Mesenchymal stem cell (in vitro differentiated cells and primary cell): ENCODE measurements at regions not wholly inside any gene's neighbourhood (a gene's known extent, or its start where the extent isn't known, plus 50 kb on each side); places are given as distances from the start of the nearest gene placed in this dataset.

Experiments used
- DNase-seq: peaks from one replicate; pipeline ENCODE4 v3.0.0-alpha.2; 2013
- H2AFZ ChIP-seq: one replicate; pipeline ENCODE4 v1.6.1; 2013; ENCODE audit warnings: low read depth, mild to moderate bottlenecking, control low read depth, inconsistent platforms, low read length, moderate library complexity
- H2AK5ac ChIP-seq: 2 replicates; pipeline ENCODE4 v1.6.1; 2013; ENCODE audit warnings: low read length, moderate library complexity, mild to moderate bottlenecking, inconsistent platforms; ENCODE audit not compliant: severe bottlenecking
- H2BK120ac ChIP-seq: one replicate; pipeline ENCODE4 v1.6.1; 2013; ENCODE audit warnings: low read depth, mild to moderate bottlenecking, inconsistent platforms, low read length, moderate library complexity
- H2BK12ac ChIP-seq, 2 experiments: one replicate each; pipeline ENCODE4 v1.6.1; 2013; ENCODE audit warnings: inconsistent platforms in 2 of 2, low read length in 2 of 2, mild to moderate bottlenecking in 2 of 2, moderate library complexity in 2 of 2, control low read depth in 1 of 2
- H2BK15ac ChIP-seq: one replicate; pipeline ENCODE4 v1.6.1; 2013; ENCODE audit warnings: mild to moderate bottlenecking, low read depth, inconsistent platforms; ENCODE audit not compliant: poor library complexity, severe bottlenecking
- H2BK5ac ChIP-seq: 2 replicates; pipeline ENCODE4 v1.6.1; 2013; ENCODE audit warnings: low read depth, mild to moderate bottlenecking, low read length, control low read depth, inconsistent platforms; ENCODE audit not compliant: poor library complexity, severe bottlenecking
- H3K14ac ChIP-seq, 2 experiments: one replicate each; pipeline ENCODE4 v1.6.1; 2013; ENCODE audit warnings: inconsistent platforms in 2 of 2, low read length in 2 of 2, control low read depth in 1 of 2, mild to moderate bottlenecking in 1 of 2, moderate library complexity in 1 of 2
- H3K18ac ChIP-seq, 2 experiments: one replicate each; pipeline ENCODE4 v1.6.1; 2013; ENCODE audit warnings: inconsistent platforms in 2 of 2, low read length in 2 of 2, control low read depth in 1 of 2, low read depth in 1 of 2, mild to moderate bottlenecking in 1 of 2
- H3K23ac ChIP-seq, 2 experiments: one replicate each; pipeline ENCODE4 v1.6.1; 2013; ENCODE audit warnings: inconsistent platforms in 2 of 2, low read length in 2 of 2, mild to moderate bottlenecking in 2 of 2, moderate library complexity in 2 of 2, control low read depth in 1 of 2
- H3K27ac ChIP-seq: 2 replicates; pipeline ENCODE4 v1.5.1; 2013; ENCODE audit warnings: mild to moderate bottlenecking, moderate library complexity, low read length, control low read depth, inconsistent platforms; ENCODE audit not compliant: poor library complexity, severe bottlenecking
- H3K27me3 ChIP-seq, 2 experiments: 2 replicates each; pipeline versions ENCODE4 v1.6.1 to v1.7.0; 2013; ENCODE audit warnings: low read length in 2 of 2, mild to moderate bottlenecking in 2 of 2, moderate library complexity in 2 of 2, control low read depth in 1 of 2, inconsistent platforms in 1 of 2; ENCODE audit not compliant: control insufficient read depth in 1 of 2, insufficient read depth in 1 of 2
- H3K36me3 ChIP-seq, 2 experiments: 2 replicates each; pipeline versions ENCODE4 v1.6.1 to v1.7.0; 2013; ENCODE audit warnings: low read length in 2 of 2, control low read depth in 1 of 2, inconsistent platforms in 1 of 2, low read depth in 1 of 2, mild to moderate bottlenecking in 1 of 2; ENCODE audit not compliant: insufficient read depth in 2 of 2, control insufficient read depth in 1 of 2
- H3K4ac ChIP-seq, 2 experiments: one replicate each; pipeline ENCODE4 v1.6.1; 2013; ENCODE audit warnings: inconsistent platforms in 2 of 2, low read length in 2 of 2, mild to moderate bottlenecking in 2 of 2, moderate library complexity in 2 of 2, control low read depth in 1 of 2, low read depth in 1 of 2
- H3K4me1 ChIP-seq: 2 replicates; pipeline ENCODE4 v1.6.1; 2013; ENCODE audit warnings: low read depth, low read length, control low read depth; ENCODE audit not compliant: control insufficient read depth, insufficient read depth
- H3K4me2 ChIP-seq: 2 replicates; pipeline ENCODE4 v1.6.1; 2013; ENCODE audit warnings: low read length, mild to moderate bottlenecking, inconsistent platforms; ENCODE audit not compliant: poor library complexity, severe bottlenecking
- H3K4me3 ChIP-seq, 2 experiments: 2 replicates each; pipeline versions ENCODE4 v1.5.1 to v1.7.0; 2013; ENCODE audit warnings: low read length in 2 of 2, mild to moderate bottlenecking in 2 of 2, control low read depth in 1 of 2, low read depth in 1 of 2; ENCODE audit not compliant: insufficient read depth in 1 of 2
- H3K79me1 ChIP-seq: replicated peaks from 2 replicates; pipeline ENCODE4 v1.6.1; 2013; ENCODE audit warnings: mild to moderate bottlenecking, control low read depth, low read length, inconsistent platforms; ENCODE audit not compliant: poor library complexity, severe bottlenecking
- H3K9ac ChIP-seq: 2 replicates; pipeline ENCODE4 v1.7.0; 2013; ENCODE audit warnings: mild to moderate bottlenecking, low read length, moderate library complexity
- H3K9me3 ChIP-seq: 2 replicates; pipeline ENCODE4 v1.7.0; 2013; ENCODE audit warnings: mild to moderate bottlenecking, low read length; ENCODE audit not compliant: control insufficient read depth
- H4K8ac ChIP-seq: one replicate; pipeline ENCODE4 v1.6.1; 2013; ENCODE audit warnings: inconsistent platforms, mild to moderate bottlenecking, low read length, moderate library complexity
- H4K91ac ChIP-seq: one replicate; pipeline ENCODE4 v1.6.1; 2013; ENCODE audit warnings: mild to moderate bottlenecking, low read length, inconsistent platforms
- WGBS: methylation state at CpG from one replicate; pipeline ENCODE4 v1.1.7; 2013; ENCODE audit warnings: mixed read lengths; 5-methylcytosine and 5-hydroxymethylcytosine counted together

DNA sequence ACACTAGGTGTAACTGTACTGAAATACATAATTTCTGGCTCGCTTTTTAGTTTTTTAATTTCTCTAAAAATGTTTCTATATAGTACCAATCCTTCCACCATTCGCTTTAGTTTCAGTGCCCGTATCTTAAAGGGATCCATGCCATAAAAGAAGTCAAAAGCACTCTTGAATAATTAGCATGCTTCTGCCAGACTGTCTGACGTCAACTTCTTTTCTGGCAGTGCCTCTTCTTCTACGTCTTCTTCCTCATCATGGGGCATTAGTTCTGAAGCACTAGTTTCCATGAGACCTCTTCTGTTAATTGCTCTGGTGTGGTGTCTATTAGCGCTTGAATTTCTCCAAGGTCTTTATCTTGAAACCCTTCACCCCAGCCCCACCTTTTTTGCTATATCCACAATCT is 93.8 kb upstream of the DOCK9 start:
- Histone ChIP-seq H3K4me2 (no peak overlapping the region), H3K9me3 (peaks cover 16% of the 10 kb centered on the region), H2BK5ac (no peak overlapping the region), H3K79me1 (peaks cover 7% of the 10 kb centered on the region), H3K9ac (no peak overlapping the region), H2BK120ac (no peak overlapping the region), H3K4me3 (no peak overlapping the region), H2AFZ (no peak overlapping the region), H2BK12ac (no peak overlapping the region), H3K14ac (no peak overlapping the region), H3K4me1 (peaks cover 4% of the 10 kb centered on the region), H3K18ac (no peak overlapping the region), H2AK5ac (no peak overlapping the region), H4K8ac (no peak overlapping the region), H3K23ac (no peak overlapping the region), H3K27me3 (no peaks in the 10 kb centered on the region), H3K36me3 (no peaks in the 10 kb centered on the region), H4K91ac (no peak overlapping the region), H2BK15ac (no peak overlapping the region), H3K27ac (no peak overlapping the region), H3K4ac (no peak overlapping the region)
- no peak for DNase-seq
- WGBS = 88% methylated on average over 6 of the region's 6 CpGs

DNA sequence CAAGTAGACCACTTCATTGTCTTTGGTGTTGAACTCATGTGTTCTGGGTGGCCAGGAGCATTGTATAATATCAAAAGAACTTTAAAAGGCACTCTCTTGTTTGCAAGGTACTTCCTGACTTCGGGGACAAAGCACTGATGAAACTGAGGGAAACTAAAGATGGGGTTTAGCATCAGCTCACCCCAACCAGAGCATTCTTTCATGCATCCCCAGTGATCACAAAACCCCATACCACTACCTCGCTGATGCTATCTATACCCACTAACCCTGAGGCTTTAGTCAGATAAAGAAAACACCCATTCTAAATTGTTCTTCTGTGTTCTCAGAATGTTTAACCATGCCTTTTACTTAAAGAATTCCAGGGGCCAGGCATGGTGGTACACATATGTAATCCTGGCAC is 94.5 kb upstream of the DOCK9 start:
- 73% methylated on average over 2 of the region's 2 CpGs for WGBS
- no peak overlapping the region for H2BK5ac ChIP-seq
- no peak overlapping the region for H4K8ac ChIP-seq
- H2BK15ac ChIP-seq = no peak overlapping the region
- H2BK120ac ChIP-seq = no peak overlapping the region
- no peak overlapping the region for H2AK5ac ChIP-seq
- no peak overlapping the region for H2AFZ ChIP-seq
- H4K91ac ChIP-seq = no peak overlapping the region
- DNase-seq = no peak
- no peak overlapping the region for H3K27ac ChIP-seq
- H3K9me3 ChIP-seq = peaks cover 16% of the 10 kb centered on the region
- no peak overlapping the region for H2BK12ac ChIP-seq
- H3K27me3 ChIP-seq = no peaks in the 10 kb centered on the region
- no peaks in the 10 kb centered on the region for H3K36me3 ChIP-seq
- no peak overlapping the region for H3K9ac ChIP-seq
- H3K23ac ChIP-seq = no peak overlapping the region
- no peak overlapping the region for H3K18ac ChIP-seq
- H3K4me2 ChIP-seq = no peak overlapping the region
- peaks cover 9% of the 10 kb centered on the region for H3K79me1 ChIP-seq
- peaks cover 3% of the 10 kb centered on the region for H3K4me1 ChIP-seq
- no peak overlapping the region for H3K4me3 ChIP-seq
- H3K14ac ChIP-seq = no peak overlapping the region
- no peak overlapping the region for H3K4ac ChIP-seq

DNA sequence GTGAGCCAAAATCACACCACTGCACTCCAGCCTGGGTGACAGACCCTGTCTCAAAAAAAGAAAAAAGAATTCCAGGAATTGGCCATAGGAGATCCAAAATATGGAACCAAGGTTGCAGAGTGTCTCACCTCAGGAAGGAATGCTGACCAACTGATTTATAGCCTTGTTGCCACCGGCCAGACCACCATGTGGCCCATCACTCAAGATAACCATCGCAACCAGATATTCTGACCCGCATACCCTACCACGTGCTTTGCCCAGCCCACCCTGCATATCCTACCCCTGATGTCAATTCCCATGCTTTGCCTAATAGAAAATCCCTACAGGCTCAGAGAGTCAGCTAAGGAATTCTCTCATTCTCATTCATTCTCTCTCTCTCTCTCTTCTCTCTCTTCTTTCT is 95.1 kb upstream of the DOCK9 start:
- Histone ChIP-seq H2BK5ac (no peak overlapping the region), H2BK120ac (no peak overlapping the region), H3K4me2 (no peak overlapping the region), H3K4me1 (no peaks in the 10 kb centered on the region), H3K4ac (no peak overlapping the region), H3K27ac (no peak overlapping the region), H3K27me3 (no peaks in the 10 kb centered on the region), H2BK15ac (no peak overlapping the region), H2AK5ac (no peak overlapping the region), H3K4me3 (no peak overlapping the region), H3K9me3 (peaks cover 16% of the 10 kb centered on the region), H3K14ac (no peak overlapping the region), H4K8ac (no peak overlapping the region), H2BK12ac (no peak overlapping the region), H2AFZ (no peak overlapping the region), H3K79me1 (peaks cover 9% of the 10 kb centered on the region), H4K91ac (no peak overlapping the region), H3K9ac (no peak overlapping the region), H3K23ac (no peak overlapping the region), H3K18ac (no peak overlapping the region), H3K36me3 (no peaks in the 10 kb centered on the region)
- 82% methylated on average over 4 of the region's 4 CpGs for WGBS
- DNase-seq = no peak

DNA sequence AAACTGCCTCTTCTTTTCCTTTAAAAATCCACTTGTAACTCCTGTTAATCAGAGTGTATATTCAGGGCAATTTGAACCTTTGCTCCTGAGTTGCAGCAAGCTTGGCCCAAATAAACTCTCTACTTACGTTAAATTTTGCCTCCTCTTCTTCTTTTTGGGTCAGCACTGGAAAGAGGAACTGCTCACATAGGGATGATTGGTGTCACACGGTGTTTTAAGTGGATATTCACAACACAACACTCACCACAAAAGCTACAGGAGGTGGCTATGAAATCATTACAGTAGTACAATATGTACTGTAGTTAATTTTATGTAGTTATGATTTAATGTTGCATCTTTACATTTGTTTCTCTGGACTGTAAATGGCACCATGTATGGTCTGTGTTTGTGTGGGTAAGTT is 96.8 kb upstream of the DOCK9 start:
- Histone ChIP-seq H3K23ac (no peak overlapping the region), H3K18ac (no peak overlapping the region), H3K4me3 (no peak overlapping the region), H3K79me1 (peaks cover 11% of the 10 kb centered on the region), H3K4ac (no peak overlapping the region), H2BK12ac (no peak overlapping the region), H4K91ac (no peak overlapping the region), H3K36me3 (no peaks in the 10 kb centered on the region), H2BK120ac (no peak overlapping the region), H2BK15ac (no peak overlapping the region), H3K14ac (no peak overlapping the region), H3K27me3 (no peaks in the 10 kb centered on the region), H2BK5ac (no peak overlapping the region), H3K27ac (no peak overlapping the region), H3K4me2 (no peak overlapping the region), H2AK5ac (no peak overlapping the region), H3K4me1 (no peaks in the 10 kb centered on the region), H3K9ac (no peak overlapping the region), H3K9me3 (peaks cover 16% of the 10 kb centered on the region), H2AFZ (no peak overlapping the region), H4K8ac (no peak overlapping the region)
- DNase-seq = no peak
- 80% methylated on average over 1 of the region's 2 CpGs for WGBS
